Iris pigment epithelial cell (primary cell): ENCODE measurements at regions not wholly inside any gene's neighbourhood (a gene's known extent, or its start where the extent isn't known, plus 50 kb on each side); places are given as distances from the start of the nearest gene placed in this dataset.
"Not testable (repeated sequence)": the region's sequence is repeated elsewhere in the genome, so short reads cannot be mapped to it uniquely, and the experiment has no call there.

ENCODE experiments used
- DNase-seq: peaks from one replicate; pipeline ENCODE4 v3.0.0-alpha.2; 2011; ENCODE audit warnings: low read depth

DNA sequence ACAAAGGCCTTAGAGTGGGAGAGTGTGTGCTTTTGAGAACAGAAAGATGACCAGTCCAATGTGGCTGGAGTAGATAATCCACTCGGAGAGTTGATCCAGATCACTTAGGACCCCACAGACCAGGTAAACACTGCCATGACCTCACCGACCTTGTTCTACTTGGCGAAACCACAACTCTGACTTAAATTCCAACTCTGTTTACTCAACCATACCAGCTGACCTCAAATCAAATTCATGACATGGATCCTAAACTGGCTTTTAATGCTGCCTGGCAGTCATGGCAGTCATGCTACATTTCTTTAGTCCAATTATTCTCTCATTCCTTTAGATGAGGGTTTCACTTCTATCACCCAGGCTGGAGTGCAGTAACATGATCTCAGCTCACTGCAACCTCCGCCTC is 347.1 kb upstream of the FAM98A start:
- DNase-seq, result no peak

DNA sequence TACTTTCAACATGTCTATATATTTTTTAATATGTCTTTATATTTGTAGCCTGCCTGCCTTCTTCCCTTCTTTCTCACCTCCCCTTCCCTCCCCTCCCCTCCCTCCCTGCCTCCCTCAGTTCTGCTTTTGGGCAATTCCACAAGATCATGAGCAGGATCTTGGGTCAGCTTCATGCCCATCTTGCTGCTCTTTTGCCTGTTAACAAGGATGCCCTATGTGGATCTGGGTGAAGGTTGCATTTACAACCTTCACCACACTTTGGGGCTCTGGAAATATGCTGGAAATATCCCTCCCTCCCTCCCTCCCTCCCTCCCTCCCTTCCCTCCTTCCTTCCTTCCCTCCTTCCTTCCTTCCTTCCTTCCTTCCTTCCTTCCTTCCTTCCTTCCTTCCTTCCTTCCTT is 334.1 kb upstream of the FAM98A start:
- DNase-seq, result no peak

DNA sequence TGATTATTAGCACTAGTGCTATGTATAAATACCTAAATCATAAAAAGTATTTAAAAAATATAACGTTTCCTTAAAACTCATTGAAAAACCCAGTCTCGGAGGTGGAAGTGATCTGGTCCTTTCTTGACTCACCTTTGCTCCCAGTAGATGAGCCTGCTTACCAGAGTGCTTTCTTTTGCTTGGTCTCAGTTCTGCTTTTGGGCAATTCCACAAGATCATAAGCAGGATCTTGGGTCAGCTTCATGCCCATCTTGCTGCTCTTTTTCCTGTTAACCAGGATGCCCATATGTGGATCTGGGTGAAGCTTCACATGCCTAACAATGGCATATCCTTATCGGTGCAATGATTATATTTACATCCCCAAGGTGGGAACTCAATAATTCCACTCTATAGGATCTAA is 332.1 kb upstream of the FAM98A start:
- no peak for DNase-seq

DNA sequence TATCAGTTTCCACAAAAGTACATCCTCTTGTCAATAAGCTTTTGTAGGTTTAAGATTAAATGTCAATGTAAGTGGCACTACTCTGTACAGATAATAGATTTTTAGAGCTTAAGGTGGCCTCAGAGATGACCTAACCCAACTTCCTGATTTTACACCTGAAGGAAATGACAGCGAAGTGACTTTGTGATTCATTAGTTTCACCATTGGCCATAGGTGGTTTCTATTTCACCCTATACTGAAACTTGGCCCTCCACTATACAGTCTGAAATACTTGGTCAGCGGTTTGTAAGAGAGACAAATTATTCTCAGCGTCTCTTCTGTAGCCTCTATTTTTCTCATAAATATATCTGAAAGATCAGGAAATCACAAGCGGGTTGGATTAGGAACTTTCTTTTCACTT is 330.4 kb upstream of the FAM98A start:
- DNase-seq, result no peak

DNA sequence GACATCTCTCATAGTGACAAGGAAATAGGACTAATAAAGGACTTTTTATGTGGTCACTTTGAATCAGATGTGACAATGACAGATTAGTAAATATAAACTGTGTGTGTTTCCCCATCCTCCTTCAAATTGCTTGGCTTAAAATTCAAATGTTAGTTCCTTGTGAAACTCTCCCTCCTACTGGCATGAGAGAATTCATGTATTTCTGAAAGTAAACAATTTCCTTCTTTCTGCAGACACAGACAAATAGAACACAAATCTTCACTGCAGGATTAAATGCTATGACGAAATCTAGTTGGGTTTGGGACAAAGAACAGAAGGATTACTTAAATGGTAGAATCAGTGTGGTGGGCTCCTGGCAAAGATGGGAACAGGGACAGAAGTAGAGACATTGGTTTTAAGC is 328.7 kb upstream of the FAM98A start:
- no peak for DNase-seq

DNA sequence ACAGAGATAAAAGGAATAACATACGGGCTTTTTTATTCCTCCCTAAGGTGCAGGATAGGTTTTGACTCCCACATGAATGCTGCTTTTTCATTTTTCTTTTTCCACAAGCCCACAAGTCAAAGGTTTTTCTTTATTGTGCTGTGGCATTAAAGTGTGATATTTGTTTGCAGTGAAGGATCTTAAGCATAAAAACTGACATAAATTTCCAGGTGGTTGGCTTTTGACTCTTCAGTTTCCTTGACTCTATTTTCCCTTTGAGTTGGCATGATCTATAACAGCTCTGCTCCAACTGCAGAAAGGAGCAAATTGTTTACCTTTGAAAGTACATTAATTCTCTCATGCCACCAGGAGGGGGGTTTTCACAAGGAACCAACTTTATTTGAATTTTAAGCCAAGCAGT is 326.2 kb upstream of the FAM98A start:
- no peak for DNase-seq

DNA sequence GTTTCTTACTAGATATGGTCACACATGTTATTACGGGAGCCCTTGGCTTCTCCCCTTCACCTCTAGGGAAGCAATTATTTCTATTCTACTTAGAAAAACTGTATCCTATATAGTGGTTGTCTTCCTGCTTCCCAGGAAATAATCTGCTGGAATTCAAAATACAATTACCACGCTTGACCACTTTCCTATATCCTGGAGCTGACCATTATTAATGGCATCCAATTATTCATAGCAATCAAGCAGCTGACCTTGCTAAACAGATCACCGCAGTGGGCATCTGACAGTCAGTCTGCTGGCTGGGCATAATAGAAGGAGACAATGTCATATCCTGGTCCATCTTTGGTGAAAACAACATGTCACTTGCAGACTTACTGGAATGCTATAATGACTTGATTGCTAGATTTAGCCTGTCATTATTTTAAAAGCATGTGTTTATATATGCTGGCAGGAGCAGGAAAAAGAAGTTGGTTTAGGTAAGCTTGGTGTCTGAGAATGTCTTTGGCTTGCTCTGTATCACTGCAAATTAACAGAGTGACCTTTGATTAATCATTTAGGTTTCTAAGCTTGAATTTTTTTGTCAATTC is 325.6 kb upstream of the FAM98A start:
- DNase-seq, result no peak

DNA sequence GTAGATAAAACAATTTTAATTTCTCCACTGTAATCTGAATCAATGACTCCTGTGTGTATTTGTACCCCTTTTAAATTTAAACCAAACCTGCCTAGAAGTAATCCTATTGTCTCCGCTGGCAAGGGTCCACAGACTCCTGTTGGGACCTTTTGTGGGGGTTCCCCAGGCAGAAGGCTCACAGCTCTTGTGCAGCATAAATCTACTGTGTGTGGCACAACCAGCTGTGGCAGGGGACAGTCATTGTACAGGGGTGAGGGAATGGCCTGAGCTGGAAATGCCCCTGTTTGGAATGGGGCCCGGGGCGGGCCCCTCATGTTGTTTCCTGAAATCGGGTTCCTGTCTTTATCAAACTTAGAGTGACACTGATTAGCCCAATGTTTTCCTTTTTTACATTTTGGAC is 318.2 kb upstream of the FAM98A start:
- no peak for DNase-seq

DNA sequence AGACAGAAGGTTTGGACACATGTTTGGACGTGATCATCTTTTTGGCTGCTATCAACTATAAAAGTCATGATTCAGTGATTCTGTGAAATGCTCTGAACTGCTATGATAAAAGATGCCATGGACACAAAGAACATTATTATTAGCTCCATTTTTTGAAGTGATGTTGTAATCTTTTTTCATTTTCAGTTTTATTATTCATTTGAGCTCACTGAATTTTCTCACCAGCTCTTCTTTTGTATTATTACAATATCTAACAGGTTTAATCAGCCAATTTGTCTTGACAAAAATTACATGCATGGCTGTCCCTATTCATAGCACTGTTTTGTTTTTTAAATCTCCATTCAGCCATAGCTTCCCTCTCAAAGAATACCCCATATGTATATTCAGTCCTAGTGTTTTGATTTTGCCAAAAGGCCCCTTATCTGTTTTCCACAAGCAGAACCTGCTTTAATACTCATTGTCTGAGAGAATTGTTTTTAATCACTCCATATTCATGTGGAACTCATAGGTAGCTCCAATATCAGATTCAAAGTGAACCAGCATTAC is 314.0 kb upstream of the FAM98A start:
- no peak for DNase-seq

DNA sequence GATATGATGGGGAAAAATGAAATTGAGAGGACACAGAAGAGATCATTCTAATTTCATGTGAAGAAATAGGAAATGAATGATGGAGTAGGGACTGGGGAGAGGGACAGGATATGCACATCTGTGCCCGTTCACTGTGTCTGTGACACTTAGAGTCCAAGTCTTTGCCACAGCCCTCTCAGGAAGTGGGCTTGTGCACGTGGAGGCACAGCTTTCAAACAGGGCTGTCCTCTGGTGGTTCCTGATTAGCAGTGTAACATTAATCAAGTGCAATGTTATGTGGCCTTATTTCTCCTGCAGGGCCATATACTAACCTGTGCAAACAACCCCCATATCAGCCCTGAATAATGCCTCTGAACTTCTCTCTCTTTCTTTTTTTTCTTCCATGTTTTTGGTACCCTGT is 312.2 kb upstream of the FAM98A start:
- DNase-seq, result no peak

DNA sequence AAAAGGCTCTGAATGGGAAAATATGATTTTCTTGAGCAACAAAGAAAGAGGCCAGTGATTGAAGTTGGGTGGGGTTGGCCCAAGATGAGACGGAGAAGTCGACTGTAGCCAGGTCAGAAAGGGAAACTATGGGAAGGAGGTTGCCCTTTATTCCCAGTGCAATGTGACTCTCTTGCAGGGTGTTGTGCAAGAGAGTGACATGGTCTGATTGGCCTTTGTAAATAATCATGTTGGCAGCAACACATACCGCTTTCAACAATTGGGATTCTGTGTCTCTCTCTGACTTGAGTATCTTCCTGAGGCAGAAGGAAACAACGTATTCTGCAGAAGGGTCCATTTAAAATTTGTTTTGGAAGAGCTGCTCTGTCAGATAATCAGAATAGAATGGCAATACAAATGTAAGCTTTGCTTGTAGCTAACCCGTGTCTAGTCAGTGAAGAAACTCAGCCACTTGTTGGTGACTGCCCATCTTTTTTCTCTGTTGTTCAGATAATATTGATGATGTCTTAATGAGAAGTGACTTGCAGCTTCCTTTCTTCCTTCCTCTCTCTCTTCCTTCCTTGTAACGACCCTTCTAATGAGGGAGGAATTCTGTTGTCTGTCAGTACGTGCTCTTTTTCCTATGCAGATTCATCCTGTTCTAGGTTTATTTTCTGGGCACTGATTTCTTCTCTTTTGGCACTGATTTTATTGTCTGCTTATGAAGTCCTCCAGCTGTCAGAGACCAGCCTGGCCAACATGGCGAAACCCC is 311.0 kb upstream of the FAM98A start:
- no peak for DNase-seq

DNA sequence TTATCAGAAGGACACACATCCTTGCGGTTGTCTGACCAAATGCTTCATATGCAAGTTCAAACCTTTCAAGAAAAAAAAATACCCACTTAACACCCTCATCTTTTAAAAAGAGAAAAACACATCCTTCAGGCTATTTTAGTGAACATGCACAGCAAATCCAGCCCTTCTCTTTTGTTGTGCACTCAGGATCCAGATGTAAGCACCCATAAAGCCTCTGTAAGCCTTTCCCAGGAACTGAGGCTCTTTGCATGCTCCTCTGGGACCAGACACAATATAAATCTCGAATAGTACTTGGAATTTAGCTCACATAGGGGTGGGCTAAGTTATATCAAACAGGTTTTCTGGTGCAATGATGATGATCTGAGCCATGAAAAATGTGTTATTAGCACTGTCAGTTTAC is 308.8 kb upstream of the FAM98A start:
- no peak for DNase-seq

DNA sequence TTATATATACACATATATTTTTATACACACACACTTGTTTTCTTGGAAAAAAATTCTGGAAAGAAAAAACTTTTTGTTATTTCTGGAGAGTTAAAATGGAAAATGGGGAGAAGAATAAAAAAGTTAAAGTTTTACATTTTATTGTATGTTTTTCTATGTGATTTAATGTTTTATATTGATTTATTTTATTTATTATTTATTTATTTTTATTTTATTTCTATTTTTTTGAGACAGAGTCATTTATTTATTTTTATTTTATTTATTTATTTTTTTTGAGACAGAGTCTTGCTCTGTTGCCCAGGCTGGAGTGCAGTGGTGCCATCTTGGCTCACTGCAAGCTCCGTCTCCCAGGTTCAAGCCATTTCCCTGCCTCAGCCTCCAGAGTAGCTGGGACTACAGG is 307.0 kb upstream of the FAM98A start:
- not testable (repeated sequence) for DNase-seq

DNA sequence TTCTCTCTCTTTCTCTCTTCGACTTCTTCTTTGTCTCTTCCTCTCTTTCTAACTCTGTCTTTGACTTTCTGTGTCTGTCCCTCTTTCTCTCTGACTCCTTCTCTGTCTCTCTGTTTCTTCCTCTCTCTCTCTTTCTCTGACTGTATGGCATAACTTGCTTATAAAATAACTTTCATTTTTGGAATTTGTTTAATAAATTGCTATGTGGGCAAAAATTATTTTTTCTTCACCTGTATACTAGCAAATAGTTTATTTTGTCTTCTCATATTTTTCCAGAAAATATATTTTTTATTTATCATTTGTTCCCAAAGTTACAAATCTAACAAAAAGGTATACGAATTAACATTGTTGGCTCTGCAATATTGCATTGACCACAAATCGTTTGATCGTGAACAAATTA is 305.7 kb upstream of the FAM98A start:
- no peak for DNase-seq

DNA sequence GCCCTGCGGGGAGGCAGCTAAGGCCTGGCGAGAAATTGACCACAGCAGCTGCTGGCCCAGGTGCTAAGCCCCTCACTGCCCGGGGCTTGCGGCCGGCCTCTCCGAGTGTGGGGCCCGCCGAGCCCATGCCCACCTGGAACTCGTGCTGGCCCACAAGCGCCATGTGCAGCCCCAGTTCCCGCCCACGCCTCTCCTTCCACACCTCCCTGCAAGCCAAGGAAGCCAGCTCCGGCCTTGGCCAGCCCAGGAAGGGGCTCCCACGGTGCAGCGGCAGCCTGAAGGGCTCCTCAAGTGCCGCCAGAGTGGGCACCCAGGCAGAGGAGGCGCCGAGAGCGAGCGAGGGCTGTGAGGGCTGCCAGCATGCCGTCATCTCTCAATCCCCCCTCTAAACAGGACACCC is 304.6 kb upstream of the FAM98A start:
- no peak for DNase-seq

DNA sequence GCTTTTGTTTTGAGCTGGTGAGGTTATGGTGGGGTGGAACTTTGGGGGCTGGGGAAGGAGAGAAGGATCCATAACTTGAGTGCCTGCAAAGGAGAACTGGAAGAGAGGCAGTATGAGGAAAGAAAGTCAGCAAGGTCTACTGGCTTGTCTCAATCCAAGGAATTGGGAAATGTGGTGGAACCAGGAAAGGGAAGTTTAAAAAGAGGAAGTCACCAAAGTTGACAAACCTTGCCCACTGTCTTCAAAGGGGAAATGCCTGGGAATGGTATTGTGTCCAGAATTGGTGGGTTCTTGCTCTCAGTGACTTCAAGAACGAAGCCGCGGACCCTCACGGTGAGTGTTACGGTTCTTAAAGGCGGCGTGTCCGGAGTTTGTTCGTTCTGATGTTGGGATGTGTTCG is 304.1 kb upstream of the FAM98A start:
- DNase-seq, result no peak

DNA sequence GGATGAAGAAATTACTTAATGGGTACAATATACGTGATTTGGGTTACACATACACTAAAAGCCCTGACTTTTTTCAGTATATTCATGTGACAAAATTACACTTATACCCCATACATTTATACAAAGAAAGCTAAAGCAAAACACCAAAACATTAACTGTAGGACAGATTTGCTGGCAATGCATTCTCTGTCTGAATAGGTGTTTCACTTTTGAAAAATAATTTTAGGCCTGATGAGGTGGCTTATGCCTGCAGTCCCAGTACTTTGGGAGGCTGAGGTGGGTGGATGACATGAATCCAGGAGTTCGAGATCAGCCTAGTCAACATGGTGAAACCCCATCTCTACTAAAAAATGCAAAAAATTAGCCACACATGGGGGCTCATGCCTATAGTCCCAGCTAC is 301.5 kb upstream of the FAM98A start:
- no peak for DNase-seq

DNA sequence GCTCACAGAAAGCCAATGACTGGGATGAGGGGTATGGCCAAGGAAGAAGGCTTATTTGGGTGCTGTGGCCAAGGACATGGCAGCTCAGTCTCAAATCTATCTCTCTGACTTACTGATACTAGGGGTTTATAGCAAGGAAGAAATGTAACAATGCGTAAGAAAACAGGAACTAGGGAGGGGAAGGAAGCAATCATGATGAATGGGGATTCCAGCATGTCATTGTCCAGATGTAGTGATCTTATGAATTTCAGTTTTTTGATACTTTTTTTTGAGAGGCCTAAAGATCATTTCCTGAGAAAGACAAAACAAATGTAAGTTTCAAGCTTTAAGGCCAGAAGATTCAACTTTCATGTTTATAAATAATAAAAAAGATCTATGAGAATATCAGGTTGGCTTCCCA is 298.6 kb upstream of the FAM98A start:
- no peak for DNase-seq

DNA sequence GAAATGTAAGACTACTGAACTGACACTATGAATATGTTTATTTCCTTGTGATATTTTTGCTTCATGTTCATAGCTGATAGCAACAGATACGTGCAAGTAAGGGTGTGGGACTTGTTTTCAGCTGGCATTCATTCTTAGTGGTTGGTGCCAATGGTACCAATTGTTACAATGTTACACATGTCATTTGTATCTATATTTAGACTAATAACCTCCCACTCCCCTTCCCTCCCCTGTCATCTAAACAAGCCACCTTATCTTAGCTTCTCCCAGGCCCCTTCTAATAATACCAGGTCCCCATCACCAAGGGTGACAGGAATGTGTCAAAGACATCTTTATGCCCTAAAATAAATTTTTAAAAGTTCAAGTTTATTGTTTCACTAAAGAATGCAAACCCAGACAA is 294.7 kb upstream of the FAM98A start:
- DNase-seq, result no peak

DNA sequence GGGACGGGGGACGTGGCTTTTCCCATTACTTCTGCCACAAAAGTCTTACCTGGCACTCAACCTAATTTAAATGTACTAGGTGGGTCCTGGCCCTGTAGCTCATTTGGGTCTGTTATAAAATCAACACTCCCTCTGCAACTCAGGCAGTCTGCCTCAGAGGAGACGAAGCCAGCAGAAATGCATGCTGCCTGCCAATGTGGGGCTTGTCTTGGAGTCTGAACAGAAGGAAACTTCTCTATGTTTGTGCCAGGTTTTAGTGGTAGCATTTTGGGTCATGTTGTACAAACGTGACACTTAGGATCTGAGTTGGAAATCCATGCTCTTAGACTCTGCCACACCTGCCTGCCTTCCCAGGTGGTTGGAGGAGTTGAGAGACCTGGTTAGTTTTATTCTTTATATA is 292.5 kb upstream of the FAM98A start:
- DNase-seq, result no peak

DNA sequence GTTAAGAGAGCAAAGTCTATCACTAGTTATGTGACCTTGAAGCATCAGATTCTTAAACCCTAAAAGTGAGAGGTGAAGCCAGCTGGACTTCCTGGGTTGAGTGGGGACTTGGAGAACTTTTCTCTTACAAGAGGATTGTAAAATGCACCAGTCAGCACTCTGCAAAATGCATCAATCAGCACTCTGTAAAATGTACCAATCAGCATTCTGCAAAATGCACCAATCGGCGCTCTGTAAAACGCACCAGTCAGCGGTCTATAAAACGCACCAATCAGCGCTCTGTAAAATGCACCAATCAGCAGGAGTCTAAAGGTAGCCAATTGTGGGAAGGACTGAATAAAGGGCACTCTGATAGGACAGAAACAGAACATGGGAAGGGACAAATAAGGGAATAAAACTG is 291.6 kb upstream of the FAM98A start:
- DNase-seq, result no peak

DNA sequence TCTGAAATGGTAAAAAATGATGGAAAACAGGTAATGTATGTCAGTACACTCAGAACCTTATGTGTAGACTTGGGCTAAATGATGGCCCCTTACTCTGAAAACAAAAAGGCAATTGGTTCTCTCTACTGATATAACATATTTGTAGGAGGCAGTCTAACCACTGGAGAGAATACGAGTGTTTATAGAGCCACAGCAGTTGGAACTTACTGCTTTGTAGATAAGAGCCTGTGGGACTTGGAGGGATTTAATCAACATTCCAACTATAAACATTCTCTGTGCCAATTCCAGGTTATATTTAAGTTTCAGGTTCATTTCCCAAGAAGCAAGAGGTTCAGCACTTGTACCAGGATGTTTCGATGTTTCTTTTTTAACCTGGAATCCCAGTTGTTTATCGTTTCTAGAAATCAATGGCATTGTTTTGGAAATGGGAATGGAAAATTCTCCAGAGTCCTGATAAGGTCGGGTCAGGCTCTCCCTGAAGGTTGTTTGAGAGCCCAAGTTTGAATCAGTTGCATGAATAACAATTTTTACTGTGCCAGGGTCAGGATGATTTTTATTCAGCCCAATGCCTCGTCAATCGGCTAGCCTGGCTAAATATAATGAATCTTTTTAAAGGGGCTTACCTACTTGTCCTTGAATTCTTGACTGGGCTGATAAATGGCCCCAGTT is 278.4 kb upstream of the FAM98A start:
- no peak for DNase-seq

DNA sequence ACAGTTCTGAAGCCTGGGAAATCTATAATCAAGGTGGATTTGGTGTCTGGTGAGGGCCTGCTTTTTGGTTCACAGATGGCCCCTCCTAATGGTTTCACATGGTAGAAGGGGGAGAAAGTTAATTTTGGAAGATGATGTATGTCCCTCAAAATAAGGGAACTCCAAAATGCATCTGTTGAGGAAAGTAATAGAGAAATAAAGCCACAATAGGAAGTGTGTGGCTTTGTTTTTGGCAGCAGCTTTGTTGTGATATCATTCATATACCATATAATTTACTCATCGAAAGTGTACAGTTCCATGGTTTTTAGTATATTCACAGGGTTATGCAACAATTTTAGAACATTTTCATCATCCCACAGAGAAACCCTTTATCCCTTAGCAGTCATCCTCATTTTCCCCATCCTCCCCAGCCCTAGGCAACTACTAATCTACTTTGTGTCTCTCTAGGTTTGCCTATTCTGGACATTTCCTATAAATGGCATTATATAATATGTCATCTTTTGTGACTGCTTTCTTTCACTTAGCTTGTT is 274.0 kb upstream of the FAM98A start:
- DNase-seq, result no peak
